ENCODE measurements at regions not wholly inside any gene's neighbourhood (a gene's known extent, or its start where the extent isn't known, plus 50 kb on each side); places are given as distances from the start of the nearest gene placed in this dataset.

- Histone ChIP-seq H3K27ac (ENCODE audit: low read length) (no peak overlapping the region), H3F3A (ENCODE audit: low read length, unreplicated experiment) (no peaks in the 10 kb centered on the region), H4K20me1 (ENCODE audit: low read length) (no peaks in the 10 kb centered on the region), H3K27me3 (ENCODE audit: low read length) (no peaks in the 10 kb centered on the region), H3K4me3 (ENCODE audit: low read length) (no peak overlapping the region), H3K9me2 (replicated peaks; ENCODE audit: low read length) (no peaks in the 10 kb centered on the region), H3K4me2 (ENCODE audit: low read length) (no peak overlapping the region), H3K36me3 (ENCODE audit: low read depth, low read length) (no peaks in the 10 kb centered on the region), H3K9me3 (ENCODE audit: low read length) (no peaks in the 10 kb centered on the region), H2AFZ (ENCODE audit: low read length) (no peak overlapping the region), H3K4me1 (ENCODE audit: insufficient read depth, low read length) (no peaks in the 10 kb centered on the region; the same call in 1 of the 2 replicates), H3K9ac (ENCODE audit: low read length) (no peak overlapping the region), H3K79me2 (ENCODE audit: low read length) (no peaks in the 10 kb centered on the region)
- ATAC-seq (no peak), DNase-seq (no peak)
- TF ChIP-seq EZH2 (IDR thresholded peaks at IDR 0.05; ENCODE audit: low read length, unreplicated experiment), result no peak
- BruUV-seq (replicated peaks), result no TSS peak
- ChIA-PET CTCF (interaction anchor here (0.6 kb wide), 1 partner anchor 19 kb away, joined by 3 read pairs; no protein-coding TSS in a partner anchor), POLR2A (ENCODE audit: unreplicated experiment) (interaction anchor here (0.6 kb wide), 1 partner anchor 176 kb away, joined by 3 read pairs; no protein-coding TSS in a partner anchor)
- intact Hi-C loops (cut with micrococcal nuclease), result no loop called here
These were observed 71.0 kb upstream of the TAF1B start for GRCh38 chr2:9772035-9772998.

GRCh38 chr2:9772999-9773902 is 70.0 kb upstream of the TAF1B start:
- H3K4me3 ChIP-seq (ENCODE audit: low read length), result no peak overlapping the region
- no peaks in the 10 kb centered on the region for H3K9me3 ChIP-seq (ENCODE audit: low read length)
- ChIA-PET POLR2A (ENCODE audit: unreplicated experiment) (interaction anchor here (0.6 kb wide), 1 partner anchor 214 kb away, joined by 3 read pairs; no protein-coding TSS in a partner anchor), CTCF (interaction anchor here (0.6 kb wide), 1 partner anchor 97 kb away, joined by 5 read pairs; no protein-coding TSS in a partner anchor)
- no peak for DNase-seq
- ATAC-seq, result no peak
- no peaks in the 10 kb centered on the region; the same call in 1 of the 2 replicates for H3K4me1 ChIP-seq (ENCODE audit: insufficient read depth, low read length)
- no peaks in the 10 kb centered on the region for H3K27me3 ChIP-seq (ENCODE audit: low read length)
- no peaks in the 10 kb centered on the region for H3K36me3 ChIP-seq (ENCODE audit: low read depth, low read length)
- intact Hi-C loops (cut with micrococcal nuclease), result no loop called here
- no peak overlapping the region for H2AFZ ChIP-seq (ENCODE audit: low read length)
- H3F3A ChIP-seq (ENCODE audit: low read length, unreplicated experiment), result no peaks in the 10 kb centered on the region
- H3K79me2 ChIP-seq (ENCODE audit: low read length), result no peaks in the 10 kb centered on the region
- H4K20me1 ChIP-seq (ENCODE audit: low read length), result no peaks in the 10 kb centered on the region
- no peak overlapping the region for H3K27ac ChIP-seq (ENCODE audit: low read length)
- H3K9me2 ChIP-seq (replicated peaks; ENCODE audit: low read length), result no peaks in the 10 kb centered on the region
- H3K9ac ChIP-seq (ENCODE audit: low read length), result no peak overlapping the region
- TF ChIP-seq EZH2 (IDR thresholded peaks at IDR 0.05; ENCODE audit: low read length, unreplicated experiment) (no peak), CTCF (conservative IDR thresholded peaks at IDR 0.05; ENCODE audit: low read depth, low read length) (no peak), EZH2phosphoT487 (IDR thresholded peaks at IDR 0.05; ENCODE audit: borderline replicate concordance, low read length) (no peak)
- no peak overlapping the region for H3K4me2 ChIP-seq (ENCODE audit: low read length)
- no TSS peak for BruUV-seq (replicated peaks)

GRCh38 chr2:9773903-9774239 is 69.4 kb upstream of the TAF1B start:
- Histone ChIP-seq H3K27me3 (ENCODE audit: low read length) (no peaks in the 10 kb centered on the region), H3K27ac (ENCODE audit: low read length) (no peak overlapping the region), H3F3A (ENCODE audit: low read length, unreplicated experiment) (no peaks in the 10 kb centered on the region), H3K79me2 (ENCODE audit: low read length) (no peaks in the 10 kb centered on the region), H3K36me3 (ENCODE audit: low read depth, low read length) (no peaks in the 10 kb centered on the region), H2AFZ (ENCODE audit: low read length) (no peak overlapping the region), H3K9me3 (ENCODE audit: low read length) (no peaks in the 10 kb centered on the region), H3K9me2 (replicated peaks; ENCODE audit: low read length) (no peaks in the 10 kb centered on the region), H3K9ac (ENCODE audit: low read length) (no peak overlapping the region), H3K4me1 (ENCODE audit: insufficient read depth, low read length) (no peaks in the 10 kb centered on the region; the same call in 1 of the 2 replicates), H4K20me1 (ENCODE audit: low read length) (no peaks in the 10 kb centered on the region), H3K4me2 (ENCODE audit: low read length) (no peak overlapping the region), H3K4me3 (ENCODE audit: low read length) (no peak overlapping the region)
- DNase-seq (no peak), ATAC-seq (no peak)
- TF ChIP-seq EZH2phosphoT487 (IDR thresholded peaks at IDR 0.05; ENCODE audit: borderline replicate concordance, low read length), result no peak
- TF ChIP-seq CTCF (conservative IDR thresholded peaks at IDR 0.05; ENCODE audit: low read depth, low read length), result no peak
- no peak for TF ChIP-seq EZH2 (IDR thresholded peaks at IDR 0.05; ENCODE audit: low read length, unreplicated experiment)
- CTCF ChIA-PET, result interaction anchor here (0.6 kb wide), 1 partner anchor 97 kb away, joined by 5 read pairs; no protein-coding TSS in a partner anchor
- BruUV-seq (replicated peaks), result no TSS peak
- POLR2A ChIA-PET (ENCODE audit: unreplicated experiment), result no interaction called here
- intact Hi-C loops (cut with micrococcal nuclease), result no loop called here
